ENCODE measurements at regions not wholly inside any gene's neighbourhood (a gene's known extent, or its start where the extent isn't known, plus 50 kb on each side); places are given as distances from the start of the nearest gene placed in this dataset.
"Not testable (repeated sequence)": the region's sequence is repeated elsewhere in the genome, so short reads cannot be mapped to it uniquely, and the experiment has no call there.

DNA sequence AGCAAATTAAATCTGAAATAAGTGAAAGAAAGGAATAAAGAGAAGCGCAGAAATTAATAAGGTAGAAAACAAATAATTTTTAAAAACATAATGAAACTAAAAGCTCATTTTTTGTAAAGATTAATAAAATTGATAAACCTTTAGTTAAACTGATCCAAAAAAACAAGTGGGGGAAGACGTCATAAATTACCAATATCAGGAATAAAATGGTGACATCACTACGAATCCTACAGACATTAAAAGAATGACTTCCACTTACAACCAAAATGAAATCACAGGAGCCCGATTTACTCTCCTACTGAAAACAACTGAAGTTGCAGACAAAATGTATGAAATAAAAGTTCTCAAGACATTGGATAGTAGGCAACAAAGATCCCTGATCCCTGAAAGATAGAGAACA is 68.1 kb upstream of the IFFO2 start:
- no peak for DNase-seq (ENCODE audit: low read depth)

DNA sequence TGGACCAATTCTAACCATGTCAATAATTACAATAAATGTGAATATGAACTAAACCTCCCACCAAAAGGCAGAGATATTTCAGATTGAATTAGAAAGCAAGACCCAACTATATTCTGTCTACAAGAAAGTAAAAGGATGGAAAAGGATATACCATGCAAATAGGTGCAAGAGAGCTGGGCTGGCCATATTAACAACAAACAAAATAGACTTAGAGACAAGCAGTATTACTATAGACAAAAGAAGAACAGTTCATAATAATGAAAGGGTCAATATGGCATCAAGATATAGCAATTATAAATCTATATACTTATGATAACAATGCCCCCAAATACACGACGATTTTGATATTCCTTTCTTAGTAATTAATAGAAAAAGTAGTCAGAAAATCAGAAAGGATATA is 67.3 kb upstream of the IFFO2 start:
- DNase-seq (ENCODE audit: low read depth) = no peak

DNA sequence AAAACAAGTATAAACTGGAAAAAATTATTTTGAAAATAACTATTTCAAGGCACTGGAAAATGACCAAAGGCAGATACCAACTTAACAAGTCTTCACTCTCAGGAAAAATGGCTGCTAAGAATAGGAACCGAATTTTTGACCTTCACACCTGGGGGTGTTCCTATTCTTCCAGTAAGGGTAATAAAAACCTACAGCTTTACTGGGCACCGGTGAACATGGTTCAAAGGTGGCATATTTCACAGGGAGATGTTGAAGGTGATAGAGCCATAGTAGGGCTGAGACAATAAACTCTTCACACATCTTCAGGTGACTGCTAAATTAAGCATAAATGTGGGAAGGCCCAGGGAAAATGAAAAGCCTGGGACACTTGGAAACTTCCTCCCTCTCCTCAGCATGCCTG is 65.4 kb upstream of the IFFO2 start:
- no peak for DNase-seq (ENCODE audit: low read depth)

DNA sequence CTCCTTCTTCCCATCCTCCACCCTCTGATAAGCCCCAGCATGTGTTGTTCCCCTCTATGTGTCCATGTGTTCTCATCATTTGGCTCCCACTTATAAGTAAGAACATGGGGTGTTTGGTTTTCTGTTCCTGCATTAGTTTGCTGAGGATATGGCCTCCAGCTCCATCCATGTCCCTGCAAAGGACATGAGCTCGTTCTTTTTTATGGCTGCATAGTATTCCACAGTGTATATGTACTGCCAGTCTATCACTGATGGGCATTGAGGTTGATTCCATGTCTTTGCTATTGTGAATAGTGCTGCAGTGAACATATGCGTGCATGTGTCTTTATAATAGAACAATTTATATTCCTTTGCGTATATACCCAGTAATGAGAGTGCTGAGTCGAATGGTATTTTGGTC is 62.8 kb upstream of the IFFO2 start:
- not testable (repeated sequence) for DNase-seq (ENCODE audit: low read depth)

DNA sequence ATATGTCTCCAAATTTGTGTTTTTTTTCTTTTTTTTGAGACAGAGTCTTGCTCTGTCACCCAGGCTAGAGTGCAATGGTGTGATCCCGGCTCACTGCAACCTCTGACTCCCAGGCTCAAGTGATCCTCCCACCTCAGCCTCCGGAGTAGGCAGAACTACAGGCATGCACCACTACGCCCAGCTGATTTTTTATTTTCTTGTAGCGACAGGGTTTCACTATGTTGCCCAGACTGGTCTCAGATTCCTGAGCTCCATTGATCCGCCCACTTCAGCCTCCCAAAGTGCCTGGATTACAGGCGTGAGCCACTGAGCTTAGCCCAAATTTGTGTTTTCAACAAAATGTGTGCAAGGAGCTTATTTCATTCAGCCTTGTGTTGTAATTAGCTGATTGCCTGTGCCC is 59.0 kb upstream of the IFFO2 start:
- no peak for DNase-seq (ENCODE audit: low read depth)

DNA sequence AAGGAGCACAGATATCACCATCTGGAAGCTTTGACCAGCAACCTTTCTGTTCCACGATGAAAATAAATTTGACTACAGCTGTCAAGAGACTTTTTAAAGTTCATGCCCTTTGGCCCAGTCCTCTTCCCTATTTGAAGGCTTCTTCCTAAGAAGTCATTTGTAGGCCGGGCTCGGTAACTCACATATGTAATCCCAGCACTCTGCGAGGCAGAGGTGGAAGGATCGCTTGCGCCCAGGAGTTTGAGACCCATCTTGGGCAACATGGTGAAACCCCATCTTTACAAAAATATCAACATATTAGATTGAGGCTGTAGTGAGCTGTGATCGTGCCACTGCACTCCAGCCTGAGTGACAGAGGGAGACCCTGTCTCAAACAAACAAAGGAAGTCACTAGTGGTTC is 58.3 kb upstream of the IFFO2 start:
- DNase-seq (ENCODE audit: low read depth) = no peak

DNA sequence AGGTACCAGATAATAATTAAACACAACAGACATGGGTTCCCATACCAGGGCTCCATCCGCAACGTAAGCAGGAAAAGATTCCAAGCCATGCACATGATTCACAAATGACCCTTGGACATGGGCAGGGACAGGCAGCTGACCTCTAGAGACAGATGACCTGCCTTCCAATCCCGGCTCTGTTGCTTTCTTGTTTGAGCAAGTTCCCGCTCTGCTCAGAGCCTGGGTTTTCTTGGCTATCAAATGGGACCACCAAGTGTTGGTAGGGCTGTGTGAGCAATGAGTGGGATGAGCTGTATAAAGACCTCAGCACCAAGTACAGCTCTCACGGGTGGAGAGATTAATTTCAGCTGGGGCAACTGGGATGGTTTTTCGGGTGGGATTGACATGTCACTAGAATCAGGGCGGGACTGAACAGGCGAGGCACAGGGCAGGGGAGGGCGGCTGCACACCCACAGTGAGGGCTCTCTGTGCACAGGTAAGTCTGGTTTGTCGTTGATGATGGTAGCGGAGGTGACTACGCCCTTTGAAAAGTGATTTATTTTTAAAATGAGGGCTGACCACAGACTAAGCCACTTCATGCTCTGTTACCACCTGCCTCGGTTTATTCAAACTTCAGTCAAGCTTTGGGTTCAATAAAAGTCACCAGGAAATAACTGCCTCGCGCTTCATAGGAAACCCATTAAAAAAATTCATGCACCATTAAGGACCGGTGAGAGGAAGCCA is 57.5 kb upstream of the IFFO2 start:
- no peak for DNase-seq (ENCODE audit: low read depth)

DNA sequence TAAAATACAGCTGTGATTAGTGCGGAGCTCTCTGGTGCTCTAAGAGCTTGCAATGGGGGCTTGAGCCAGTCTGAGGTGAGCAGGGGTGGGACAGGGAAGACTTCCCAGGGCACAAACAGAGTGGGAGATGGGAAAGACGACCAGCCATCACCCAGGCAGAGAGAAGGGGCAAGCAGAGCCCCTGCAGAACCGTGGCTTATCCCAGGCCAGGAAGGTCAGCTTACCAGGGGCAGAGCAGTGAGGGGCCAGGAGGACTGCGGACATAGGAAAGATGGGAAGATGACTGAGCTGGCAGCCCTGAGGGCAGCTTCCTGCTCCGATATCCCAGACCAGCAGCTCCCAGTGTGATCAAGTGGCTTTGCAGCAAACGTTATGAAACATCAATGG is 55.4 kb upstream of the IFFO2 start:
- no peak for DNase-seq (ENCODE audit: low read depth)

DNA sequence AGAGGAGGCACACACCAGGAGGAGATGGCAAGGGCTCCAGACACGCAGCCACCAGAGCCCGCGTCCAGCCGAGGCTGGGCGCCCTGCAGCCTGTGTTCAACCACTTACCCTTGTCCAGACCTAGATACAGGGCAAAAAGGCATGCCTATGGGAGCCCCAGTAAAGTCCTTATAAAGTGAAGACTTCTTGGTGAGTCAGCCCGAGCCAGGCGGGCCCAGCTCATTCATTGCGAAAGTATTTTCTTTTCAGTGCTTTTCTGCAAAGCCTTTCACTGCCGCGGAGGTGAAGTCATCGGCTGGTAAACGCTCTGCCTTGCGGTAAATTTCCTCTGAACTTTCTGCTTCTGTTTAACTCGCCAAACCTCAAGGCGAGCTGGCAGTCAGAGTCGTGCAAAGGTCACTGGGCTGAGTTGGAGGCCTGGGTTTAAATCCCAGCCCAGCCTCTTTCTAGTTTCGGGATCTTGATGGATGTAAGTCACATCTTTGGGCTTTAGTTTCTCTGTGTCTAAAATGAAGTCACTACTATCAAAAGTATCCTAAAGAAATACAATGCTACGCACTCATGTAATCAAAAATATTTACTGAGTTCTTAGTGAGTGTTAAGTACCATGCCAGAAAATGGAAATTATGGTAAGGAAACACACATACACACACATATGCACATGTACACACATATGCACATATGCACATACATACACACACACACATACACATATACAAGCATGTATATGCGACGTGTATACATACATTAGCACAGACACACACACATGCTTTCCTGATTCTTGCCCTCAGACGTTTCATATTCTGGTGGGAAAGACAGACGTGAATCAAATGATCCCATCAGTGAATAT is 54.7 kb upstream of the IFFO2 start:
- peak; percentile 52 for DNase-seq (ENCODE audit: low read depth)

DNA sequence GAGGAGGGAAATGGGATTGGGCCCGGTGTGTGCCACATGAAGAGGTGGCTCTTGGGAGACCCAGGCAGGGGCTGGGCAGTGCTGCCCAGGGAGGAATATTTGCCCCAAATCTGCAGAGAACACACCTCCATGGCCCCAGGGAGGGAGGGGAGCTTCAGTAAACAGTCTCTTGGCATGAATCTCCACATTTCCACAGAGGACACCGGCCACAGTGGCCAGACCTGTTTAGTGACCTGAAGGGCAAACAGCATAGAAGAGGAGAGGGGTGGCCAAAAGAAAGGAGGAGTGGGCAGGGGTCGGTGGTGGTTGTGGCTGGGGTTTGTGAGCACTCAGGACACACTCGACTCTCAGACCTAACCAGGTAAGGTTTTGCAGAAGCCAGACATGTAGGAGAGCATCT is 54.0 kb upstream of the IFFO2 start:
- no peak for DNase-seq (ENCODE audit: low read depth)

DNA sequence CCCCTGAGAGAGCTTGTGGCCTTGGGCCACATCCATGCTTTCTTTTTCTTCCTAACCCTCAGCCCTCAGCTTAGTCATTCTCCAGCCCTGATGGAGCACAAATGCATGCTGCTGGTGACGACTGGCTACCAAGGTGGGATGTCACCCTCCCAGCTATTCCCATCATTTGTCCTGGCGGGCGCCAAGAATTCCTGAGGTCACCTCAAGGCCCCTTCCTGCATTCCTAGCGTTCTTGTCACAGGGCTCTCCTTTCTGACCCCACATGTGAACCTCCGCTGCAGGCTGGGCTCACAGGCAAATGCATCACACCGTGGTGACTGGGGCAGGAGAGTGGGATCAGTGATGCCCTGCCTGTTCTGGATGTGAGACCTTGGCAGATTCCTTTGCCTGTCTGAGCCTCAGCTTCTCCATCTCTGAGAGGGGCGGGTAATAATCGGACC is 53.4 kb upstream of the IFFO2 start:
- no peak for DNase-seq (ENCODE audit: low read depth)

DNA sequence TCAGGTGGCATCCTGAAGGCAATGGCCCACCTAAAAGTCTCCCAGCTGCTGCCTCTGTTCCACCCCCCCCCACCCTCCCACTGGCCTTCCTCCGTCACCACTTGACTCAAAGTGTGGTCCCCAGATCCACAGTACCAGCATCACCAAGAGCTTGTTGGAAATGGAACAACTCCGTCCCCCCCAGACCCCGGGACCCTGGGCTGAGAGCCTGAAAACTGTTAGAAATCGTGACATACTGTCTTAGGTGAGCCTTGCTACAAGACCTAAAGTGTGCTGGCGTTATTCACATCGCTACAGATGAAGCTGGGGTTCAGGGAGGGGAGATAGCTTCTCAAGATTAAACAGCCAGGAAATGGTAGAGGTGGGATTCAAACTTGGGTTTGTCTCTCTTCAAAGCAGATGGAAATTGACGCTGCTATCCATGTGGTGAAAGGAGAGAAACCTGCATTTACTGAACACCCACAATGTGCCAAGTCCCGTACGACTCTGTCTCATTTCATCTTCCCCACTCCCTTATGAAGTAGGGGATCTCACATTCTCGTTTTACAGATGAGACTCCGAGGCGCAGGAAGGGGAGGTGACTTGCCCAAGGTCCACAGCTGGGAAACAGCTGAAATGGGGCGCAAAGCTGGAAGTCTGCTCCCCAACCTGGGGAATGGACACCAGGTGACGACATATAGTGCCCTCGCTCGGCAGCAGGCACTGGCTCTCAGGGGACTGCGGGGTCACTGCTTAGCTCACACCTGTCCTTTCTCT is 52.8 kb upstream of the IFFO2 start:
- no peak for DNase-seq (ENCODE audit: low read depth)

DNA sequence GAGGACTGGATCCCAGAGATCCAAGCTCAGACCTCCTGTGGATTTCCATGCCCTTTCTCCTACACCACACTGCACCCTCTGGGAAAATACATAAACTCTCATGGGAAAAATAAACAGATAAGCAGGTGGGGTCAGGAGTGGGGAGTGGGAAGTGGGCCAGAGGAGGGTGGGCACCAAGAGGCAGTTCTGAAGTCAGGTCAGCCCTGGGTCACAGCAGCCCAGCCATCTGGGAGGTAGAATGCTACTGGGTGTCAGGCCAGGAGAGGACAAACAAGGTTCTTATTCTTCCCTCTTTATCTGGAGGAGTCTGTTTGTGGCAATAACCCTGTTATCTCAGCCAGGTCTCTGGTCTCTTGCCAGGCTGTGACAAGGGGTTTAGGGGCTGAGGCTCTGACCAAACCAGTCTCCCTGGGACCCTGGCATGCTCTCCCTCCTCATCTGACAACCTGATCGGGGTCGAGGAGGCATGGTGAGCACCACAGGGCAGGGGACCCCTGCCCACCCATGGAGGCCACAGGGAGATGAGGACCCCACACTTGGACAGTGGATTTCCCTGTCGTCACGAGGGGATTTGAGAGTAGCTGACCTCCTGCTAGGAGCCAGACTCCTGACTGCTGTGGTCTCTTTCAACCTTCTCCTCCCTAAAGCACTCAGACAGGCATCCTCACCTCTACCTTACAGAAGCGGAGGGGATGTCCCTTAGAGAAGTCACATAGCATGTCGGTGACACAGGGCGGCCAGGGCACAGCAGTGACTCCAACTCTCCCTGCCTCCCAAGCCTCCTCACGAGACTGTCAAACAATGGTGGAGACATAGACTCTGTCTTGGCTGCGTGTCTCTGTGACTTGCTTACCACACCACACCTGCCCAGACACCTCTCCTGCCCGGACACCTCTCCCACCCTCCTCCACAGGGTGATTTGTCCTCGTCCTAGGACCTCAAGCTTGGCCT is 51.3 kb upstream of the IFFO2 start:
- no peak for DNase-seq (ENCODE audit: low read depth)

DNA sequence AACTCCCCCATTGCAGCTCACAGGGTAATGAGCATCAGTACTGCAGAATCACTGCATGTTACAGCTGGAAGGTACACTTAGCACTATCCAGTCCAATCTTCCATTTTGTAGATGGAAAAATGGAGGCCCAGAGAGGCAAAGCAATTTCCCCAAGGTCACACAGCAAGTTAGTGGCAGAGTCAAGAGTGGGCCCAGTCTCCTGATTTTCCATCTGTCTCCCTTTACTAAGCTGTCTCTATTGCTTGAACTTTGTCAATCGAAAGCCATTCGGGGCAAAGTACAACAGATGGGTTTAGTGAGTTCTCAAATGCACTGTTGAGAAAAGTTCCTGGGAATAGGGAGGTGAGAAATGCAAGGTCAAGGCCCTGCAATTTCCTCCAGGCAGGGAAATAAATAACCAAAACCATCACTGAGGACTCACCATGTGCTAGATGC is 50.4 kb upstream of the IFFO2 start:
- DNase-seq (ENCODE audit: low read depth) = no peak

Measured in stimulated activated CD8-positive, alpha-beta memory T cell treated with anti-CD3 and anti-CD28 coated beads, Interleukin-7, amount 100 ng/mL, for 24 hours (primary cell).